NCI-H345 (cell line): ENCODE measurements at regions not wholly inside any gene's neighbourhood (a gene's known extent, or its start where the extent isn't known, plus 50 kb on each side); places are given as distances from the start of the nearest gene placed in this dataset.
"Not testable (repeated sequence)": the region's sequence is repeated elsewhere in the genome, so short reads cannot be mapped to it uniquely, and the experiment has no call there.

ENCODE experiments used
- DNase-seq: peaks from one replicate; lab custom pipeline; 2025; lab: John Stamatoyannopoulos, UW

DNA sequence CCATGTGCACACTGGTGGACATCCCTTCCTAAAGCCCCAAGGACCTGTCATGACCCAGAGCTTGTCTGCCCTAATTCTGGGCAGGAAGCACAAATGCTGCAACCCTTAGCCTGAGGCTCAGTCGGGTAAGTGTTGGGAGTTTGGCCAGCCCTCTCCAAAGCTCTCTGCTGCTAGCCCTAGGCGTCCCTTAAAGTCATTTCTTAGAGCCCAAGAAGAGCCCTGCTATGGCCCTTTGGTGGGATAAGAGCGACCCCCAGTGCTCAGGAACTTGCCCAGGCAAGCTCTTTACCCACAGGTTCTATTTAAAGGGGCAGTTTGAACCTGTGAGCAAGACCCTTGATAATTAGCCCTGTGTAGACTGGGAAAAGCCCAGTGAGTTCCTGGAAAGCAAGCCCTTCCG lies 356.8 kb downstream of the RRAGC start:
- no peak for DNase-seq

DNA sequence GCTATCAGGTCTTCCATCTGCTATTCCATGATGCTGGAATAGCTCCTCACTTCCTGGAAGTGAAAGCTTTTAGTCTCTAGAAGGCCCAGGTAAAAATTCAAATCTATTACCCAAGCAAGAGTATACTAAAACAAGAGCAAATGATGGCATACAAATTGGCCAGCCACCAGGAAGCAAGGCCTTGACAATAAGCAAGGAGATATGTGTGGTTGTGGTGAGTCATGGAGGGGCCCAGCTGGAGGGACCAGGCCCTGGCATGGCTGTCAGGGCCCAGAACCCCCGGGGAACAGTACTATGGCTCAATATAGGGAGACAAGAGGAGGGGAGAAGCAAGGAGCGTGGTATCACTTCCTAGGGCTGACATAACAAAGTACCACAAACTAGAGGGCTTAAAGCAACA lies 358.7 kb downstream of the RRAGC start:
- DNase-seq = no peak

DNA sequence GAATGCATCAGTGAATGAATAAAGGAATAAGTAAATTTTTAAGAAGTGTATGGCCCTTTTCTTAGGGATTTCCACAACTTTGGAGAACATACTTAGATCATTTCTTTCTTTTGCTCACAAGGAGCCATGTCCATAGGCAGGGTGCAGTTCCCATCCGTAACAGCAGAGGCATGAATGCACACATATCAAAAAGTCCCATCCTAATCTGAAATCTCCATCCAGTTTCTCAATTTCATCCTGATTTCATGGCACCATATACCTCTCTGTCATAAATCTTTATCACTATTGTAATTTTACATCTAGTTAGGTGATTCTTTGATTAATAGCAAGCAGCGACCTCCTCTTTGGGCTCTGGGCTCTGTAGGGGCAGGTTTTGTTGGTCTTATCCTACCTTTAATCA lies 359.2 kb downstream of the RRAGC start:
- no peak for DNase-seq

DNA sequence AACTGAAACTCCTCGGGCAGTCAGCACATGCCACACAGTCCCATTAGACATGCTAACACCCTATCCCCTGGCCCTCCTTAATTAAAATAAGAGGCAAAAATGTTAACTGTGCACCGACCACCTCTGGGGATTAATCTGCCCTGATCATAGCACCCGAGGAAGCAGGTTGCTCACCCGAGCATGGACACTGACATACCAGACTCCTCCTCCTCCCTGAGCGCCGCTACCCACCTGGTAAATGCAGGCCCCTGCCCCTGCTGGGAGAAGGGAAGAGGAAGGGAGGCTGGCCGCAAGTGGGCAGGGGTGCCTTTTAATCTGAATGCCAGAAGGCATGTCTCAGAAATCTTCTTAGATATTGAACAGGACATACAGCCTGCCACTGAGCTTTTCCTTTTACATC lies 360.9 kb downstream of the RRAGC start:
- DNase-seq = no peak

DNA sequence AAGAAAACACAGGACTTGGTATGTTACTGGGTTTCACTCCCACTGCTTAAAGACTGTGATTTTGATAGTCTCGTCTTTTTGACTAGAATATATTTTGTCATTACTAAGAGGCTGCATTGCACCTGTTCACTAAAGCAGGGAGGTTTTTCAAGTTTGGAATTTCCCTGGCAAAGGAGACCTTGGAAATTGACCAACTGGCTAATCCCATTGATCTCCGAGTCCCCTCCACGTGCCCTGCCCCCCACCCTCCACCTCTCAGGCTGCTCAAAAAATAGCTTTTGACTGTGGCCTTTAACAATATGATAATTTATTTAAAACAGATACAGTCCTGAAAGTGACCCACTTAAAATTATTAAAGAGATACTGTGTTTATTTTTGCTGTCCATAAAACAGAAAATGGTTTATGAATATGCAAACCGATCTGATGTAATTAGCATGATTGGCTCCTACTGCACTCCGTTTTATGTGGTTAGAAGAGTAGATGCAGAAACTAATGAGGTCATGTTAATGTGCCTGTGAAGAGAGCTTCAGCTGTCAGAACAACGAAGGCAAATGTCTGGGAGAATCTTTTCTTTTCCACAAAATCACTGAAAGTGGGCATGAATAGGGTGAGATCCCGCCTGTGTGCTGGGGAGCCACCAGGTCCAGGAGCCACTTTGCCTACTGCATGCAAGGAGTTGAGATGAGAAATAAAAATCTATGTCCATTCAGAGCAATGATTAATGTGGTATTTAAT lies 361.5 kb downstream of the RRAGC start:
- no peak for DNase-seq

DNA sequence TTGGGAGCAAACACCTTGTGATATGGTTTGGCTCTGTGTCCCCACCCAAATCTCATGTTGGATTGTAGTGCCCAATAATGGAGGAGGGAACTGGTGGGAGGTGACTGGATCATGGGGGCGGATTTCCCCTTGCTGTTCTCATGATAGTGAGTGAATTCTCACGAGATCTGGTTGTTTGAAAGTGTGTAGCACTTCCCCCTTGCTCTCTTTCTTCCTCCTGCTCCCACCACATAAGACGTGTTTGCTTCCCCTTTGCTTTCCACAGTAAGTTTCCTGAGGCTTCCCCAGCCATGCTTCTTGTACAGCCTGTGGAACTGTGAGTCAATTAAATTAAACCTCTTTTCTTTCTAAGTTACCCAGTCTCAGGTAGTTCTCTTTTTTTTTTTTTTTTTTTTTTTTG lies 366.3 kb downstream of the RRAGC start:
- DNase-seq = not testable (repeated sequence)

DNA sequence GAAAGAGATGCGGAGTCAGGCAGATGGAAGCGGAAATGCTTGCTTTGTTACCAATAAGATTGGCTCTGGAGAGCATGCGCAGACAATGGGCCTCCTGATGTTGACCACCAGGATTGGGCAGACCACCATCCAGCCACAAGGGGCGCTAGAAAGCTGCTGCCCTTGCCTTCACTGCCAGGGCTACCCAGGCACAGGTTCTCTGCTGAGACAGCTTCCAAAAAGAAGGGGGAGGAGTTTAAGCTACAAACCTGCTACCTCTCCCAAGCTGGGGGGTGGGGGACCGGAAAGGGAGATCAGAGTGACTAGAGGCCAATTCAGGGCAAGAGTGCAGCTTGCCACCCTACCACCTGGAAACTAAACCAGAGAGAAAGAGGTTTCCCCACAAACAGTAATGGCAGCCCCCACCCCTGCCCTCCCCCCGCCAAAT lies 369.7 kb downstream of the RRAGC start:
- no peak for DNase-seq

DNA sequence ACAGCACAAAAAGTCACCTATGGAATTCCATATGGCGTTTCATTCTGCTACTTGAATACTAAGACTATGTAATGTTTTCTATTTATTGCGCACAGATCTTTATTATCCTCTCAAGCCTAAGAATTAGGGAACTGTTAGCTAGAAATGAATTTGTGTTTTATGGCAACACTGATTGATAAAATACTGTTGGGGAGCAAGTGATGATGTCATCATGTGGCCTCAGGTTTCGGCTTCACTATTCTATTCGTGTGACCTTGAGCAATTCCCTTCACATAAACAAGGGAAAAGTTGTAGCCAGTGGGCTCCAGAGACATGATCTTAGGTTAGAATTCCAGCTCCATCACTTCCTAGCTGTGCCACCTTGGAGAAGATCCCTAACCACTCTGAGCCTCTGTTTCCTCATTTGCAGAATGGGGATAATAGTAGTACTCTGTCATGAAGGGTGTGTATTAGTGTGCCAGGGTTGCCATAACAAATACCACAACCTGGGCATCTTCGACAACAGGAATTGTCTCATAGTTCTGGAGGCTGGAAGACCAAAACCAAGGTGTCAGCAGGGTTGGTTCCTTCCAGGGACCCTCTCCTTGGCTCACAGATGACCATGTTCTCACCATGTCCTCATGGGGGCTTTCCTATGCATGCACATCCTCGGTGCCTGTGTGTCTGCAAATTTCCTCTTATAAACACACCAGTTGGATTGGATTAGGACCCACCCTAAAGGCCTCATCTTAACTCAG lies 371.2 kb downstream of the RRAGC start:
- no peak for DNase-seq

DNA sequence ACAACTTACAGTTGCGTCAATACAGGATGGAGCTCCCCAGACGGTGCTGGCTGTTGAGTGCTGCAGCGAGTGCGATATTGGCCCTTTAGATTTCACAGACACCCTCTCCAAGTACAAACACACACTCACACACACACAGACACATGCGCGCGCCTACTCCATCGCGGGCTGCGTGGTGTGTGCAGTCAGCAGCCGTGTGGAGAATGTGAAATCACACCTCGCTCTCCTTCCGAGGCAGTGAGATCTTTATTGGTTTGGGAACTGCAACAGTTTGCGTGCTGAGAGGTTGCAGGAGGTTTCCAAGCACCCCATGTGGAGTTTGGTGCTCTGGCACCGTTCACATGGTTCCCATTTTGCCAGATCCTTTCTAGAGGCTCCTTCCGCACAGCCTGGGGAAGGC lies 372.2 kb downstream of the RRAGC start:
- DNase-seq = no peak

DNA sequence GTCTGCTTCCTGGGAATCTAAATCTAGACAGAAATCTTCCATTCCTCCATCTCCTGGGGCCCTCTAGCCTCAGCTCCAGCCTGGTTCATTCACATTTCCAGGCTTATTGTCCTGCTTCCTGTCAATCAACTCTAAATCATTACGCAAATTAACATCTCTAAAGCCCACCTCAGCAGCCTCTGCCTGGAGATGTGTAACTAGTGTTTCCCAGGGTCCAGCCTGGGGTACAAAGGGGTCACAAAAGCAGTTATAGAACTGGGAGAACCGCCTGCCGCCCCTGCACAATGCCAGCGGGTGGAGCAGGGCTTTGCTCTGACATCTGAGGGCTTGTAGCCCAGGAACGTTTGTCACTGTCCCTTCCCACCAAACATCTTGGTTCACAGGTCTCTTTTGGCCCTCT lies 373.5 kb downstream of the RRAGC start:
- DNase-seq = no peak

DNA sequence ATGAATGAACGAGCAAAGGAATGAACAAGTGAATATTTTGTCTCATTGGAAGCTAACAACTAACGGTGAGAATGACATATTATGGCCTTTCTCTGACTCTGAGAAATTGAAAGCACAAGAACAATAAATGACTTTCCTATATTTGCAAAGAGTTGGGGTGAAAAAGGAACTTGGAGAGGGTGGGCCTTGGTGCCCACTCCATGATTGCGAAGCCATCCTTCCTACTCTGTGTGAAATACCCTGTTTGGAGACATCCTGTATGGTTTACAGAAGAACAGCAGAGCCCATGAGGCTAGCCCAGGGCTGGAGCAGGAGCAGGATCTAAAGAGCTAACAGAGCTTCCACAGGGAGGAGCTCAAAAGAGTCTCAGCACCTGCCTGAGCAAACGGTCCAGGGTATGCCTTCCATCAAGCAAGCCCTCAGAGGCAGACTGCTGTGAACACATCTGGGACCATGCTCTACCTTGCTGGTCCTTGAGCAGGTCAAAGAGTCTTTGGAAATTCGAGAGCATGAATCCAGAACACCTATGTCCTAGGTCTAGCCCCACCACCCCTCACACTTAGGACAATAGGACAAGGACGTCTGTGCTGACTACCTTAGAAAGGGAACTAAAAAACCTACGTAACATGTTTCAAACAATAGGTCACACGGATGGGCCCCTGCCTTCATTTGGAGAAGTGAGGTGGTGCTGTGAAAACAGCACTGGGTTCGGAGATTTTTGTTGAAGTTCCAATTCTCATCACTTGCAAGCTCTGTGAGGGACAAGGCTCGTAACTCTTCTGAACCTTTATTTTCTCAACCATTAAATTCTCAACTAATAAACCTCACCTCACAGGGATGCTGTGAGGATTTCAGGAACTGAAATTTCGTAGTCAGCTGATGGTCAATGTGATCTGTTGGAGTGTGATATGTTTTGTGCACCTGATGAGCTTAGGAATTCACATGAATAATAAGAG lies 377.4 kb downstream of the RRAGC start:
- no peak for DNase-seq

DNA sequence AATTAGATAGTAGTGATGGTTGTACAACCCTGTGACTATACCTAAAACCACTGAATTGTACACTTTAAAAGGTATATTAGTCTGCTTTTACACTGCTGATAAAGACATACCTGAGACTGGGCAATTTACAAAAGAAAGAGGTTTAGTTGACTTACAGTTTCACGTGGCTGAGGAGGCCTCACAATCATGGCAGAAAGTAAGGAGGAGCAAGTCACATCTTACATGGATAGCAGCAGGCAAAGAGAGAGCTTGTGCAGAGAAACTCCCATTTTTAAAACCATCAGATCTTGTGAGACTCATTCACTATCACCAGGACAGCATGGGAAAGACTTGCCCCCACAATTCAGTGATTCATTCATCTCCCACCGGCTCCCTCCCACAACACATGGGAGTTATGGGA lies 379.9 kb downstream of the RRAGC start:
- not testable (repeated sequence) for DNase-seq

DNA sequence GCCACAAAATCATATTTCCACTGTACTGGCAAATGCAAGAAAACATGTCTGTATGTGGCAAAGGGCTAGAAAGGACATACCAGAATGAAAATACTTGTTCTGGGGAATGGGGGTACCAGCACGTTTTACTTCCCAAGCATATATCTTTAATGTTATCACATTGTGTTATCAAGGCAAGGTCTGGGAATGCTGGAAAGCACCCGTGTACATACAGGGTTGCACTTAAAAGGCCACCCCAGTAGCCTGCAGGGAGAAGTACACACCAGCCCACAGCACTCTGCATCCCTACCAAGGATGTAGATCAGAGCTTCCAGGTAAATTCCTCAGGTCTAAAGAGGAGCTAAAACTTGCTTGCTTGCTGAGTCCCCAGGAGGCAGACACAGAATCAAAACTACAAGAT lies 381.8 kb downstream of the RRAGC start:
- DNase-seq = no peak

DNA sequence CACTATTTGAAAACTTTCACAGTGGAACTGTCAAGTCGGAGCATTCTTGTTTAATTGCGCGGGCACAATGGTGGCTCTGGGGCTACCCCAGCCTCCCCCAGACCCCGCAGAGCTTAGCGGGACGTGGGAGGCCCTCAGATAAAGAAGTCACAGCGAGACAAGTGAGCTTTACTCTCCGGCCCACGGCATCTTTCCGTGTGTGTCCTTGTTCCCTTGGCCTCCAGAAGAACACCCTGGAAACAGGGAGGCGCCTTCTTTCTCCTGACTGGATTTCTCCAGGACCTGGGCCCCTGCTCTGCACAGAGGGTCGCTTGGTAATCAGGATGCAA lies 382.8 kb downstream of the RRAGC start:
- DNase-seq = no peak

DNA sequence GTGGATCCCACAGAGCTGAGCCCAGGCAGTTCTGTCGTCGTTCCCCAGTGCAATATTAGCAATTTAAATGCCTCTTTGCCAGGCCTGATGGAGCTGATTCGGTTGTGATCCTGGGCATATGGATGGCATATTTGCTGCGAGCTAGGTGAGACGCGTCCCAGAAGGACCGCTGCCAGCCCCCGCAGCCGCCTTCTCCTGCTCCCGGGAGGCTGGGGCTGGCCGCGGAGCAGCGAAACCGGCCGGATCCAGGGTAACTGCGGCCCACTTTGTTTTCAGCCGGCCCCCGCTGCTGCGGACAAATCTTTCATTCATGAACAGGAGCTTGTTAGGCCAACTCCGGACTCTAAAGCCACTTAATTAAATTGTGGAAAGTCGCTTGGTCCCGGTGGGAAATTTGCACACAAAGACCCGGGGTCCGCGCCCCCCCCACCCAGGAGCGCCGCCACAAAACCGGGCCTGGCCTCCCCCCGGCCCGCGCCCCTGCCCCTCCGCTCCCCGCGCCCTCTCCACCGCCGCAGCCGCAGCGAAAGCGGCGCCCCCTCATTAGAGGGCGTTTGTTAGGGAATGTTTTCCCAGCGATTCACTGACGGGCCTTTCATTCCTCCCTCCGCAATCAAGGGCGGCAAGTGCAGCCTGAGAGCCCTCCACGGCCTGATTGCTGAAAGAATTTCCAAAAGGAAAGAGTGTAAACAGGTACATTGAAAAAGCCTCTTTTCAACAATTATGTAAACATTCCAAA lies 383.3 kb downstream of the RRAGC start:
- DNase-seq = no peak

DNA sequence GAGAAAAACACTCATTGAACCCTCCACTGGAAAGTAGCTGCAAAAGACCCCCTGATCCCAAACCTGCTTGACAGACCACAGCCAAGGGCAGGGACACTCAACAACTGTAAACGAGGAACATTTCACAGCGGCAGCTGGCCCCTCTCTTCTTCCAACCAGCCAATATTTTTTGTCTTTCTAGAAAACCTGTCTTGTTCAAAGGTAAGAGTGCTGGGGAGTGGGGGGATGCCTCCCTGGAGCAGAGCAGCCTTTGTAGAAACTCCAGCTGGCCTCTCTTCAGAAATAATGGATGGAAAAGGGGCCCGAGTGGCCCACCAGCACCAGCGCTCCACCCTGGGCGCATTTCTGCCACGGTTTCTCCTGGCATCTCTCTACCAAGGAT lies 384.0 kb downstream of the RRAGC start:
- no peak for DNase-seq

DNA sequence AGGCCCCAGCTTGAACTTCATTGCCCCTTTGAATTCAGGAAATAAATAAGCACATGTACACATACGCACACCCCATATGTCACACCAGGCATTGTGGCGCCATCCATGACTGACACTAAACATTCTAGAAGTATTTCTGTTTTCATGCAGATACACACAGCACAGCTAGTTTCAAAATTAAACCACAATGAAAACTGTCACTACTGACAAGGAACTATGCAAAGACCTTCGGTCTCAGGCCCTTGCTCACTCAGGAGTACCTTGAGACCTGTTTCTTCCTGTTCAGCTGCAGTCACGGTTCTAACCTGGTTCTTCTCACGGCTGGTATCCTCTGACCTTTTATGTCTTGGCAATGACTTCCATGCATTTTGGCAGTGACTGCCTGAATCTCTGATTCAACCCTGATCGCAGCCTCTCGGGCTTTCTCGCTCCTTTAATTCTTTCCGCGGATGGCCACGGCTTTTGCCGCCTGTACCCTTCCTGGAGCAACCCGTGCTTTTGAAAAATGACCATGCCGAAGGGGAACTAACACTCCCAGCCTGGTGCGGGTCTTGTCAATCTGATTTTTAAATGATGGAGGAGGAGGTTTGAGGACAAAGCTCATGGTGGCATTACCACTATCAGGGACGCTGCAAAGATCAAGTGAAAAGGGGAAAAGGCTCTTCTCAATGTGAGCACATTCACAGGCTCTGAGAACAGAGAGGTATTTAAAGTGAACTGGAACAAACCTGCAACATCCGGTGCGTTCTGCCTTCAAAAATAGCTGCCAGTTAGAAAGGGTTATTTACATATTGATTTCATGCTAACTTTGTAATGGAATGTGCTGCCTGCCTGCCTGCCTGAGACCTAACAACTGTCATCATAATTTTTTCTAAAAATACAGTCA lies 384.6 kb downstream of the RRAGC start:
- no peak for DNase-seq

DNA sequence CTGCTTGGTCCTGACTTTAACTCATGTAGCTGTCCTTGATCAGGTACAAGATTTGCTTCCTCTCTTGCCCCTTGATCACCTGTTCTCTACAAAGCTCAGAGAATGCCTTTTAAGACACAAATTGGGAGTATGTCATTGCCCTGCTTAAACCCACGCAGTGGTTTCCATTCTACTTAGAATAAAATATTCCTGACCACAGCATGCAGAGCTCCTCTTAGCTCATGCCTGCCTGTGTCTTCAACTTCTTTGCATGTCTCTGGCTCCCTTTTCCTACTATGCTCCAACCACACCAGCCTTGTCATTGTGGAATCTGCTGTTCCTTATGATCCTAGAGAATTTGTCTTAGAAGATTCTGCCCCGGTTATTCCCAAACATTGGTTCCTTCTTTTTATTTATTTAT lies 393.1 kb downstream of the RRAGC start:
- no peak for DNase-seq

DNA sequence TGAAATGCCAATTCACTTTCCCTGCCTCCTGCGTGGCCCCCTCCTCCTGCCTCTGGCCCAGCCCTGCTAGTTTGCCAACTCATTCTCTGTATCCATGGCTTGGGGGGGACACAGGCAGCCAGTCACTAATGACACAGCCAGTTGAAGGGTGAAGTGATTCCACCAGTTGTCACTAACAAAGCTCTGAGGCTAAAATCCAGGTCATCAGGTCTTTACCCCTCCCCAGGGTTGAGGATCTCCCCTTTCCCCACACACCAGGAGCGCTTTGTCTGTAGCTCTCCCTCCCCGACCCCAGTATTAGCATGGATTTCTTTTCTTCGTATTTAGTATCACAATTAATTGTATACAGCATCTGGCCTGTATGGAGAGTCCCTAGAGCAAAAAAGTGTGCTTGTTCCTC lies 394.1 kb downstream of the RRAGC start:
- DNase-seq = no peak

DNA sequence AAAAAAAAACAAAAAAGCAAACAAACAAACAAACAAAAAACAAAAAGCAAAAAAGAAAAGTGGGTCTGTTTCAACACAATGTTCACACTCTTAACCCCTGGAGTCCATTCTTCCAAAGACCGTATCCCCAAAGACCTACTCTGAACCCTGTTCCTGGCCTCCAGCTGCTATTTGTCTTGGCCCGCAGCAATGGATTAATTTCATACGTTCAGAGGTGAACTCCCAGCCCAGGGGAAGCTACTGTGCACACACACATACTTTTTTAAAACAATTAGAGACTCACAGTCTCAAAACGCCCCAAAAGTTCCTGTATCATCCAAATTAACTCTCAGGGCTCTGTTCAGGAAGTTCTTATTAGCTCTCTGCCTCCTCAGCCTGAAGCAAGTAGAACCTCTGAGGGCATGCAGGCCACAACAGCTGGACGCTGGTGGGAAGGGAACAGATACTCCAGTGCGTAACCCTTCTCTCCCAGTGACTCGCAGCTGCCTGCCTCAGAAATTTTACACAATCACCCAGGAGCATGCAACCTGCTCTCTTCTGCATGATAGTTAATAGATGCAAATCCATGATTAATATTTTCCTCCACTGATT lies 395.4 kb downstream of the RRAGC start:
- DNase-seq = no peak

DNA sequence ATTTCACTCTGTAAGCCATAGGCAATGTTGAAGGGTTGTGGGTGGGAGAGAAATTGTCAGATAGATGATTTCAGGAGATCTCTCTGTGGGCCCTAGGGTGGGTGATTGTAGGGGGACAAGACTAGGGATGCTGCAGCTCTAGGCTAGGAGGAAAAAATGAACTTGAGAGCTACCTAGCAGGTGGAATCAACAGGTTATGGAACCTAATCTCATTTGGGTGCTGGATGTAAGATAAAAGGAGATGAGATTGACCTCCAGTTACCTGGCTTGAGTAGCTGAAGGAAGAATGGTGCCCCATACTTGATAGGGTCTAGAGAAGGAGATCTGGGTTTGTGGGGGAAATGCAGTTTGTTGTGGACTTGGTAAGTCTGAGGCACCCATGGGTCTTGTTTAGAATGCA lies 396.5 kb downstream of the RRAGC start:
- no peak for DNase-seq
